ENCODE measurements at regions not wholly inside any gene's neighbourhood (a gene's known extent, or its start where the extent isn't known, plus 50 kb on each side); places are given as distances from the start of the nearest gene placed in this dataset.

DNA sequence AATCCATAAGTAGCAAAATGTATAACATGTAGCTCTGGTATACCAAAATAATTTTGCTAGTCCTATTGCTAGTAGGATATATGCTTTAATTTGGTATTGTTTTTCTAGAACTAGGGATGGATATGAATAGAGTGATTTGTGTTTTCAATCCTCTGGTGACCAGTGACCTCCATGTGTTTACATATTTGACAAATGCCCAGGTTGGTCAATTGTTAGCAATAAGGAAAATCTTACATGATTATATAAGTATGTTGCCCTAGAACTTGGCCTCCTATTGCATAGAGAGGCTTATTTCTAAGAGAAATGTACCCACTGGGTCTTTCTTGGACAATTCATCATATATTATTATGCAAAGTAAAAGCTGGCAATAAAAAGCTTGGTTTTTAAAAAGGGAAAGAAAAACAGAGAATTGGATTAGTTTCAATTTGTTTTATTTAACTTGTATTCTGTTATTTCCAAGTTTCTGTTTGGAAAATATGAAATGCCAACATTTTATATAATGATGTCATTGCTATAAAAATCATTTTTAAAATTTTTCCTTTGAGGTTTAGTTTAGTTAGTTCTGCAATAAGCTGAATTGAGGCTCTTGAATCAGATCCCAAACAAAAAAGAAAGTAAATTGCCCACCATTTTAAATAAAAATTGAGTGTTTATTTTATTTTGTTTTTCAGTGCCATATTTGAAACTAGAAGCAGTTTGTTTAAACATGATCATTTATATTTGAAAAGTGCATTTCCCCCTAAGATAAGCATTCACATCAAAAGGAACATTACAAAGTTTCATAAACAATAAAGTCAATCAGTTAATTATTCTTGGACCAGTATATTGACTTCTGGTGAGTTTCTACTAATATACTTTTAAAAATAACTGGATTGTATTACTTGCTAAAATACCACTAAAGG is 210.9 kb downstream of the ZC3H11B start:
- H3K9me3 Mint-ChIP-seq, result peaks cover 13% of the 10 kb centered on the region

DNA sequence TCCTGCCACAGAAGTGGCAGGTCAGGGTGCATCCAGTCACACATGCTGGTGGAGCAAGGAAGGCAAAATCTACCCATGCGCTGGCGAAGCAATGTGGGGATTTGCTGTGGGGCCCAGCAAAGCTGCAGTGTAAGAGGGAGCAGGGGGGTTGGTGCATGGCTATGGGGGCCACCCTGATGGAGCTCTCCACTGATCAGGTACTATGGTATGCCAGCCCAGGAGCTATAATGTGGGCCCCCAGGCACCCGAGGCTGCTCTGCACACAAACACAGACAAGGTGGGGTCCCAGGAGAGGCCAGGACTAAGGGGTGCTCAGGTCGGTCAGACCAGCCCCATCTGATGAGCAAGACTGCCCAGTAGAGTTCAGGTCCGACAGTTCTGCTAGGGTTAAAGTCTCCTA is 213.5 kb downstream of the ZC3H11B start:
- DNase-seq, result no peak
- ChIA-PET POLR2A (no interaction called here), CTCF (no interaction called here)
- Mint-ChIP-seq H3K36me3 (peaks cover 4% of the 10 kb centered on the region), H3K4me1 (ENCODE audit: low read depth) (no peaks in the 10 kb centered on the region), H3K27me3 (no peaks in the 10 kb centered on the region), H3K9me3 (peaks cover 34% of the 10 kb centered on the region), H3K27ac (no peak overlapping the region), H3K4me3 (no peak overlapping the region)
- intact Hi-C loops (cut with micrococcal nuclease), result no loop called here

More for the DNA sequence above, 210.9 kb downstream of the ZC3H11B start:
- Mint-ChIP-seq H3K27ac (no peak overlapping the region), H3K36me3 (no peaks in the 10 kb centered on the region), H3K27me3 (no peaks in the 10 kb centered on the region), H3K4me3 (no peak overlapping the region), H3K4me1 (ENCODE audit: low read depth) (no peaks in the 10 kb centered on the region)
- no peak for DNase-seq
- intact Hi-C loops (cut with micrococcal nuclease), result no loop called here
- ChIA-PET POLR2A (no interaction called here), CTCF (interaction anchor here (1.4 kb wide), 1 partner anchor 15 kb away, joined by 3 read pairs; no protein-coding TSS in a partner anchor)

DNA sequence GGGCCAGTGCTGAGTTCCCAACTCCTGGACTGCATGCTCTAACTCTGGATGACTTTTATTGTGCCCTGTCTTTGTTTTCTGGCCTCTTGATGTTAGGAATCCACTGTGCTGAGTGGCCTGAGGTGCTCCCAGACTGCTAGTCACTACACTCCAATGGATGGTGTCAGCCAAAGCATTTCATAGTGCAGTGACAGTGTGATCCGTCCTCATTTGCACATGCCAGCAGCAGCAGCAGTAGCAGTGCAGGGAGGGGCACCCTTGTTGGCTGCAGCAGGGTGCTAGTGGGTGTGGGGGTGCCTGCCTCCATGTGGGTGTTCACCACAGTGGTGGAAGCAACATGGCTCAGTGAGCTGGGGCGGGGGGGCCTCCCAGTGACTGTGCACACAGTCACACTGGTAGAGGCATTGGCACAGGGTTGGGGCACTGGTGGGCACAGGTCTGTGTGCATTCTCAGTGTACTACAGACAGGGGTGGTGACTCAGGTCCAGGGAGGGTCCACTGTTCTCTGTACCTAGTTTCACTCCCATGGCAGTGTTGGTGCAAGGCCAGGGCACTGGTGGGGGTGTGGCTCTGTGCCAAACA is 214.0 kb downstream of the ZC3H11B start:
- Mint-ChIP-seq H3K9me3 (peaks cover 37% of the 10 kb centered on the region), H3K27me3 (no peaks in the 10 kb centered on the region), H3K4me1 (ENCODE audit: low read depth) (no peaks in the 10 kb centered on the region), H3K36me3 (peaks cover 4% of the 10 kb centered on the region), H3K27ac (no peak overlapping the region), H3K4me3 (no peak overlapping the region)
- ChIA-PET CTCF (no interaction called here), POLR2A (no interaction called here)
- DNase-seq, result no peak
- intact Hi-C loops (cut with micrococcal nuclease), result no loop called here

DNA sequence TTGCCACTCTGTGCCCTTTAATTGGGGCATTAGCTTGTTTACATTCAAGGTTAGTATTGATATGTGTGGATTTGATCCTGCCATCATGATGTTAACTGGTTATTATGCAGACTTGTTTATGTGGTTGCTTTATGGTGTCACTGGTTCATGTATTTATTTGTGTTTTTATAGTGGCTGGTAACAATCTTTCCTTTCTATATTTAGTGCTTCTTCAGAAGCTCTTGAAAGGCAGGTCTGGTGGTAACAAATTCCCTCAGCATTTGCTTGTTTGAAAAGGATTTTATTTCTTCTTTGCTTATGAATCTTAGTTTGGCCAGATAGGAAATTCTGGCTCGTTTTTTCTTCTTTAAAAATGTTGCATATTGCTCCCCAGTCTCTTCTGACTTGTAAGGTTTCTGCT is 215.4 kb downstream of the ZC3H11B start:
- POLR2A ChIA-PET, result no interaction called here
- Mint-ChIP-seq H3K4me3 (no peak overlapping the region), H3K27ac (no peak overlapping the region), H3K9me3 (peaks cover 42% of the 10 kb centered on the region), H3K4me1 (ENCODE audit: low read depth) (no peaks in the 10 kb centered on the region), H3K27me3 (no peaks in the 10 kb centered on the region), H3K36me3 (peaks cover 4% of the 10 kb centered on the region)
- intact Hi-C loops (cut with micrococcal nuclease), result no loop called here
- no peak for DNase-seq
- CTCF ChIA-PET, result no interaction called here

DNA sequence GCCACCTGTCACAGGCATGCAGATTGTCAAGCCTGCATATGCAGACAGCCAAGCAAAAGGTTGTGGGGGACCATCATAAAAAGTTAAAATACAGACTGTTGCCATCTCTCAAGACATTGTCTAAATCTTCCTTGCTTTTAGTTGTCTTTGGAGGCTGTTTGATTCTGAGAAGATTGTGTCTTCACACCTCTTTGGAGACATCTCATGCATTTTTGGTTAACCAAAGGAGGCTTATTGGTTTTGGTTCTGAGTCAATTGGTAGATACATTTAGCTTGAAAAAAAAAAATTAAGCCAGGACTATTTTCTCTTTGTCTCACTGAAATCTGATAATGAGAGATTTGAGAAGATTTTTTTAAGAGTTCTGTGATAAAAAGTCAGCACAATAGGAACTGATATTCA is 217.6 kb downstream of the LYPLAL1 start:
- no peak overlapping the region for H3K27ac Mint-ChIP-seq
- intact Hi-C loops (cut with micrococcal nuclease), result no loop called here
- CTCF ChIA-PET, result interaction anchor here (0.7 kb wide), 1 partner anchor 1718 kb away, joined by 4 read pairs; no protein-coding TSS in a partner anchor

DNA sequence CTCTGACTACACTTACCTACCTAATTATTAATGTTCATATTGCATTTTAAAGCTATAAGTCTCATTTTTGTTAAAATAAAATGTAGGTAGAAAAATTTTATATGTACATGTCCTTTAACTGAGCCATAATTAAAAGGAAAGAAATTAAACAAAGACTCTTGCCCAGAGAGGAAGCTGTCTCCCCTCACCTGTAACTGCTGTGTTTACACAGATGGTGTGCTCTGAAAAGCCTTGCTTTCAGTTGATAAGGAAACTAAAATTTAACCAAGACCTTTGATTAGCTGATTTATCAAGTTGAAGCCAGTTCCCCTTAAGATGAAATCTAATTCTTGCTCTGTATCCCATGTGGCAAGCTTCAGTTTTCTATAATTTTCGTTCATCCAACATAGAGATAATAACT is 213.5 kb downstream of the LYPLAL1 start:
- no peaks in the 10 kb centered on the region for H3K27me3 Mint-ChIP-seq
- ChIA-PET CTCF (interaction anchor here (0.8 to 1.4 kb wide), 2 partner anchors 17 to 33 kb away, joined by 3 read pairs; no protein-coding TSS in a partner anchor), POLR2A (no interaction called here)
- H3K4me1 Mint-ChIP-seq (ENCODE audit: low read depth), result no peaks in the 10 kb centered on the region
- H3K36me3 Mint-ChIP-seq, result no peaks in the 10 kb centered on the region
- no peak overlapping the region for H3K27ac Mint-ChIP-seq
- H3K4me3 Mint-ChIP-seq, result no peak overlapping the region
- intact Hi-C loops (cut with micrococcal nuclease), result no loop called here
- peaks cover 4% of the 10 kb centered on the region for H3K9me3 Mint-ChIP-seq
- DNase-seq, result no peak

More for the DNA sequence above, 217.6 kb downstream of the LYPLAL1 start:
- H3K27me3 Mint-ChIP-seq, result no peaks in the 10 kb centered on the region
- H3K4me1 Mint-ChIP-seq (ENCODE audit: low read depth), result no peaks in the 10 kb centered on the region
- no peak for DNase-seq
- H3K4me3 Mint-ChIP-seq, result no peak overlapping the region
- H3K36me3 Mint-ChIP-seq, result peaks cover 4% of the 10 kb centered on the region
- H3K9me3 Mint-ChIP-seq, result peaks cover 26% of the 10 kb centered on the region
- POLR2A ChIA-PET, result no interaction called here

DNA sequence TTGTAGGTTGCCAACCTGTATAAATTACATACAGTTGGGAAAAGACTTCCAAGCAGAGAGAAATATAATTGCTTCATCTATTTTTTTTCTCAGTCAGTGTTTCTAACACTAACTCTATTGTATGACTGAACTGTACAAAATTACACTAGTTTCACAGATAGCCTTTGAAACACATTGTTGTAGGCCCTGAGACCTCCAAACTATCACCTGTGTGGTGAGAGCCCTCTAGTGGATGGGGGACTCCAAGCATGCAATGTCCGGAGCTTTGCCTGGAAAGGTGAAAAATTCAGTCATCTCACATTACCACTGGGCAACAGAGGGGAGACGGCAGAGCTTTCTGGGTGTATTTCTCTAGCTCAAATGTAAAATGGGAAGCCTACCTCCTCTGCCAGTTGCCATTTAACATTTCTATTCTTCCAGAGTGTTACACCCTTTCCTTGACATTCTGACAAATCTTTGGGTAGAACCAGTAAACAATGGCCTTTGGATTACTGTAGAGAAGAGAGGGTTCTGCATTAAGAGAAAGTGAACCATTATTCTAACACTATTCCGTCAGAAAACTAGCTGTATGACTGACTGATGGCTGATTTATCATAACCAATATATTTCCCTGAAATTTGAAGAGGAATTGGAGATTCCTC is 212.2 kb downstream of the LYPLAL1 start:
- Mint-ChIP-seq H3K9me3 (no peaks in the 10 kb centered on the region), H3K4me1 (ENCODE audit: low read depth) (no peaks in the 10 kb centered on the region), H3K27me3 (no peaks in the 10 kb centered on the region), H3K4me3 (no peak overlapping the region), H3K27ac (no peak overlapping the region), H3K36me3 (no peaks in the 10 kb centered on the region)
- peak; percentile 42 for DNase-seq
- intact Hi-C loops (cut with micrococcal nuclease), result loop anchor here (1.0 kb wide), 1 partner anchor 182 kb away; no protein-coding TSS in a partner anchor
- ChIA-PET CTCF (interaction anchor here (1.4 to 2.1 kb wide), 2 partner anchors 32 to 181 kb away, joined by 3 to 6 read pairs; no protein-coding TSS in a partner anchor), POLR2A (no interaction called here)

DNA sequence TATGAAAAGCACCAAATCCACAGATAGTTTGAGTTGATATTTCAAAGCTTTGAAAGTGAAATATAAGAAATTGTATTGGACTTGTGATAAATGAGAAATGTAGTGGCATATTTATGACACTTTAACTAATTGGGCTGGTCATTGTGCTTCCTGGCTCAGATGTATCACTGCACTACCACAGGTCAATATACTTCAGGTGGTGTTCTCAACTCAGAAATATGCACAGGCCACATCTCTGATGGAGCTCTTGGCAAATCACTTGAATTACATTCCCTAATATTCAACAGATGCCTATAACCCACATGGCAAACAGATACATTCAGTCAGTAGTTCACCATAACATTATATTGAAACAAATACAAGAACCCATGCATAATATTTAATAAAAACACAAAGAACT is 209.6 kb downstream of the LYPLAL1 start:
- no peak overlapping the region for H3K4me3 Mint-ChIP-seq
- CTCF ChIA-PET, result no interaction called here
- no peaks in the 10 kb centered on the region for H3K9me3 Mint-ChIP-seq
- H3K27me3 Mint-ChIP-seq, result no peaks in the 10 kb centered on the region
- H3K27ac Mint-ChIP-seq, result no peak overlapping the region
- intact Hi-C loops (cut with micrococcal nuclease), result no loop called here
- POLR2A ChIA-PET, result no interaction called here
- no peaks in the 10 kb centered on the region for H3K4me1 Mint-ChIP-seq (ENCODE audit: low read depth)
- H3K36me3 Mint-ChIP-seq, result no peaks in the 10 kb centered on the region
- no peak for DNase-seq

DNA sequence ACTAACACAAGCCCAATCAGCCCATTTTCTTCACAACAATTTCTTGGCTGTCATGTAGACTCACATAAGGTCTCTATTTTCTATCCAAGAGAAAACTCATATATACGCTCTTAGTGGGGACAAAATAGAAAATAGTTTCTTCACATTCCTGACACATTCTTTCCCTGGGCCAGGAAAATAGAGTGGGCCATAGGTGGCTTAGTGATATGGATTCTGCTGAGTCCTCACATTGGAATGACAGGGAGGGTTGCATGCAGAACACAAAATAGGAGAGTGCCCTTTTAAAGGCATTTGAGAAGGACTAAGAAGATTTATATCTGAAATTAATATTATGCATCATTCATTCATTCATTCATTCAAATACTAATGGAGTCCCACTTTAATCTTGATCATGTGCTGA is 207.7 kb downstream of the LYPLAL1 start:
- H3K4me1 Mint-ChIP-seq (ENCODE audit: low read depth), result no peaks in the 10 kb centered on the region
- POLR2A ChIA-PET, result no interaction called here
- intact Hi-C loops (cut with micrococcal nuclease), result no loop called here
- no peak overlapping the region for H3K27ac Mint-ChIP-seq
- H3K27me3 Mint-ChIP-seq, result no peaks in the 10 kb centered on the region
- H3K9me3 Mint-ChIP-seq, result no peaks in the 10 kb centered on the region
- H3K36me3 Mint-ChIP-seq, result no peaks in the 10 kb centered on the region
- CTCF ChIA-PET, result no interaction called here
- no peak for DNase-seq
- no peak overlapping the region for H3K4me3 Mint-ChIP-seq

DNA sequence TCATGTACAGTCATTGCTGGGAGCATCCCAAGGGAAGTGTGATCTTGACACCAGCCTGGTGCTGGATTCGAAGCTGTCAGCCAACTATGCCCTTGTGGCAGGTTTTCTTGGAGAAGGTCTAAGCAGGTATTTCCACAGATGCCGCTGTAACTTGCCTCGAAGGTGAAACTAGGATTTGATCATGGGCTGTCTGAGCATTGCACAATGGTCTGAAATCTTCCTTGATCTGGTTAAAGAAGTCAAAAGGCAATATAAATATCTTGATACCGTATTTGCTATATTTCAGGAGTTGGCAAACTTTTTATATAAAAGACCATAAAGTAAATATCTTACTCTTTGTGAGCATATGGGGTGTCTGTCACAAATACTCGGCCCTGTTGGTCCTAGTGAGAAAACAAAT is 206.8 kb downstream of the LYPLAL1 start:
- Mint-ChIP-seq H3K4me3 (no peak overlapping the region), H3K4me1 (ENCODE audit: low read depth) (no peaks in the 10 kb centered on the region), H3K27me3 (no peaks in the 10 kb centered on the region), H3K36me3 (no peaks in the 10 kb centered on the region), H3K9me3 (no peaks in the 10 kb centered on the region), H3K27ac (no peak overlapping the region)
- ChIA-PET POLR2A (no interaction called here), CTCF (no interaction called here)
- intact Hi-C loops (cut with micrococcal nuclease), result no loop called here
- no peak for DNase-seq

DNA sequence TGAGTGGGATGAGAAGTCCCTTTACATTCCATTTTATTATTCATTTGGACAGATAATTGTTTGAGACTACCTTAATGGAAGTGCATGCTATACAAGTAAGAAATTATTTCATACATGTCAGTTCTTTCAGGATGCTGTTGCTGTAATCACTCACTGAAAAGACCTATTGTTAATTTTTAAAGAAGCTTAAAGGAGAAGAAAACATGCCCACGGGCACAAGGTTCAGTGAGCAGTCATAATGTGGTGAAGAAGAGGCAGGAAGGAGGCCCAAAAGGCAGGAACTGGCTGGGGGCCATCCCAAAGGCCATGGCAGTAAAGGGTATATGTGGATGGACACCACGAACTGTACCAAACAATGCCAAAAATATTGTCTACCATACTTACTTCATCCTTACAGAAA is 206.0 kb downstream of the LYPLAL1 start:
- no peak overlapping the region for H3K4me3 Mint-ChIP-seq
- H3K4me1 Mint-ChIP-seq (ENCODE audit: low read depth), result no peaks in the 10 kb centered on the region
- no peaks in the 10 kb centered on the region for H3K36me3 Mint-ChIP-seq
- no peaks in the 10 kb centered on the region for H3K9me3 Mint-ChIP-seq
- H3K27ac Mint-ChIP-seq, result no peak overlapping the region
- POLR2A ChIA-PET, result no interaction called here
- intact Hi-C loops (cut with micrococcal nuclease), result no loop called here
- CTCF ChIA-PET, result interaction anchor here (0.7 kb wide), 1 partner anchor 178 kb away, joined by 3 read pairs; no protein-coding TSS in a partner anchor
- no peak for DNase-seq
- no peaks in the 10 kb centered on the region for H3K27me3 Mint-ChIP-seq

DNA sequence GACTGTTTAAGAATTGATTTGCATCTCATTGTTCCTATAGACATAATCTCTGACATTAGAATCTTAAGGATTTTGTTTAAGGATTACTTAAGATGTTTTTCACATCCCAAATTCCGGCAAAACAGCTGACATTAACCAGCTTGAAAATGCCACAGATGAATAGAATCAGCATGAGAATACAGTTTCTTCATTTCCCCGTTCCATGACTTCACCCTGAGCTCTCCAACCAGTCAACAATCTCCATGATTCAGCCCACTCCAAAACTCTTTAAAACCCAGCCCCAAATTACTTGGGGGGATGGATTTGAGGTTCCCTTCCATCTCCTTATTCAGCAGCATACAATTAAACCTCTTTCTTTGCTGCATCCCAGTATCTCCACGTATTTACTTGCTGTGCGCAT is 201.0 kb downstream of the LYPLAL1 start:
- no peak overlapping the region for H3K27ac Mint-ChIP-seq
- POLR2A ChIA-PET, result no interaction called here
- no peaks in the 10 kb centered on the region for H3K36me3 Mint-ChIP-seq
- H3K4me3 Mint-ChIP-seq, result no peak overlapping the region
- DNase-seq, result no peak
- CTCF ChIA-PET, result no interaction called here
- H3K4me1 Mint-ChIP-seq (ENCODE audit: low read depth), result no peaks in the 10 kb centered on the region
- H3K9me3 Mint-ChIP-seq, result no peaks in the 10 kb centered on the region
- intact Hi-C loops (cut with micrococcal nuclease), result no loop called here
- H3K27me3 Mint-ChIP-seq, result no peaks in the 10 kb centered on the region
